ENCODE measurements at regions not wholly inside any gene's neighbourhood (a gene's known extent, or its start where the extent isn't known, plus 50 kb on each side); places are given as distances from the start of the nearest gene placed in this dataset.

DNA sequence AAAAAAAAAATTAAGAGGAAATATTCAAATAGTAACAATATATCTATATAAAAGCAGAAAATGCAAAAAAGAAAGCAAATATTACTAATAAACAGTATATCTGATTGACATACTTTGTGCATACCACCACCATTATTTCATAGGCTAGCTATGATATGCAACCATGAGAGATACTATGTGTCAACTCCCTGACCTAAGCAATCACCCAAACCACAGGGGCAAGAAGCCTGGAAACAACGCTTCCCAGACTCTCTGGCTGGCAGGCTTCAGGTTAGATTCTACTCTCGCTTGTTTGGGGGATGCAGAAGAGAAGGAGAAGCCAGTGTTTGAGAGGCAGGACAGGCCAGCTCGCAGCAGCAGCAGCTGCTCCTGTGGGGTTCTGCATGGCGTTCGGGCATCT is 169.3 kb upstream of the TPM1 start:
- TF ChIP-seq, protein P1, sequence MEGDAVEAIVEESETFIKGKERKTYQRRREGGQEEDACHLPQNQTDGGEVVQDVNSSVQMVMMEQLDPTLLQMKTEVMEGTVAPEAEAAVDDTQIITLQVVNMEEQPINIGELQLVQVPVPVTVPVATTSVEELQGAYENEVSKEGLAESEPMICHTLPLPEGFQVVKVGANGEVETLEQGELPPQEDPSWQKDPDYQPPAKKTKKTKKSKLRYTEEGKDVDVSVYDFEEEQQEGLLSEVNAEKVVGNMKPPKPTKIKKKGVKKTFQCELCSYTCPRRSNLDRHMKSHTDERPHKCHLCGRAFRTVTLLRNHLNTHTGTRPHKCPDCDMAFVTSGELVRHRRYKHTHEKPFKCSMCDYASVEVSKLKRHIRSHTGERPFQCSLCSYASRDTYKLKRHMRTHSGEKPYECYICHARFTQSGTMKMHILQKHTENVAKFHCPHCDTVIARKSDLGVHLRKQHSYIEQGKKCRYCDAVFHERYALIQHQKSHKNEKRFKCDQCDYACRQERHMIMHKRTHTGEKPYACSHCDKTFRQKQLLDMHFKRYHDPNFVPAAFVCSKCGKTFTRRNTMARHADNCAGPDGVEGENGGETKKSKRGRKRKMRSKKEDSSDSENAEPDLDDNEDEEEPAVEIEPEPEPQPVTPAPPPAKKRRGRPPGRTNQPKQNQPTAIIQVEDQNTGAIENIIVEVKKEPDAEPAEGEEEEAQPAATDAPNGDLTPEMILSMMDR (conservative IDR thresholded peaks at IDR 0.05; ENCODE audit: control insufficient read depth, insufficient read depth, low read depth, low read length) = no peak
- no peak overlapping the region for H3K4me3 ChIP-seq (ENCODE audit: control insufficient read depth, low read depth, low read length)
- no peak for DNase-seq (ENCODE audit: low read depth)

DNA sequence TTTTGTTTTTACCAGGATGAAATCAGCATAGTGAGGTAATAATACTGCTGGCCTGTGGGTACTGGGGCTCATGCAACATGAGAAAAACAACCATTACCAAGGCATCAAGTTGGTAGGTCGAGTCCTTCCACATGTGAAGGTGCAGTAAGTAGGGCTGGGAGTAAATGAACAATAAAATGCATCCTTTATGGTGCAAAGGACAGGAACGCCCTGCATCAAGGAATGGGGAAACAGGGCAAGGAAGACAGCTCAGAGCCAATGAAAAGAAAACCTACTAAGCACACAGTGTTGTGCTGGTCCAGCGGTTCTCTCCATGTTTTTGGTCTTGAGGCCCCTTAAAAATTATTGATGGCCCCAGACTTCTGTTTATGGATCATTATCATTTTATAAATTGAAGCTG is 168.5 kb upstream of the TPM1 start:
- TF ChIP-seq, protein P1 (conservative IDR thresholded peaks at IDR 0.05; ENCODE audit: control insufficient read depth, insufficient read depth, low read depth, low read length) = no peak
- H3K4me3 ChIP-seq (ENCODE audit: control insufficient read depth, low read depth, low read length) = no peak overlapping the region
- DNase-seq (ENCODE audit: low read depth) = no peak

DNA sequence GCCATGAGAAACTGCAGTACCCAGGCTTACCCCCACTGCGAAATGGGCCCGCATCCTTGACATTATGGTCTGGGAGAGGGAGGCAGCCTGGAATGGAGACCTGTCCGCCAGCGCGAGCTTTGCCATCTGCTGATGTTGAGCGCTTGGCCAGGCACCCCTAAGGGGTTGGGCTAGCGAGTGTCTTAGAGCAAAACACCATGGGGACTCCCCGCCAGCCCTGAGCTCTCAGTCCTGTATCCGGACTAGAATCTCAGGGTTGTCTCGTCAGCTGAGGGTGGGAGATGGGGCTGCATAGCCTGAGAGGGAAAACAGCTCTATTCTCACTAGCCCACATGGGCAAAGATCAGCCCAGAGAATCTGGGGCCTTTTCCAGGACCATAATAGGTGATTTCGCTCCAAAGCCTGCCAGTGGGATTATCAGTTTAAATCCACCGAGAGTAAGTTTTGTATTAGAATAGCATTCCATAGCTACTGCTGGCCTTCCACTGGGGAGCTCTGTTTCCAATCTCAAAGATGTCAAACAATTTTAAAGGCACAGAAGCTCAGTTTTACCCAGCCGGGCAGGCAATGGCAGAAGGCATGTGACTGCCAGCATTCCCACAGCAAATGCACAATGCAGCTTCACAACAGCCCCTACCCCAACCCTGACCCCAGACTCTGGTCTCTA is 167.5 kb upstream of the TPM1 start:
- DNase-seq (ENCODE audit: low read depth) = no peak
- TF ChIP-seq, protein P1 (conservative IDR thresholded peaks at IDR 0.05; ENCODE audit: control insufficient read depth, insufficient read depth, low read depth, low read length) = no peak
- no peak overlapping the region for H3K4me3 ChIP-seq (ENCODE audit: control insufficient read depth, low read depth, low read length)

DNA sequence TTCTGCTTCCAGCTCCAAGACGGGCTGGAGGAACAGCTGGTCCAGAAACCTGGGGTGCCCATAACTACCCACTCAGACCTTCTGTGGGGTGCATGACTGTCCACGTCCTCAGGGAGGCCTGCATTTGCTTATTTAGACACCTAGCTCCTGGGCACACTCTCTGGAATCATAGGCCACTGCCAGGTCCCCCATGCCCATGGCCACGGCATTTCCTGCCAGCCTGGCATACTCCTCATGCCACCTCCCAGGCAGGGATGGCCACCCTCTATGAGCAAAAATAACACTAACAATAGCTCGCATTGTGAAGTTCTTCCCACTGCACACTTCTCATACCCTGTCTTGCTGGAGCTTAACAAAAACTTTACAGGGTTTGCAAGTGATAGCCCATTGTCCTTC is 166.9 kb upstream of the TPM1 start:
- no peak overlapping the region for H3K4me3 ChIP-seq (ENCODE audit: control insufficient read depth, low read depth, low read length)
- TF ChIP-seq, protein P1 (conservative IDR thresholded peaks at IDR 0.05; ENCODE audit: control insufficient read depth, insufficient read depth, low read depth, low read length) = no peak
- no peak for DNase-seq (ENCODE audit: low read depth)

DNA sequence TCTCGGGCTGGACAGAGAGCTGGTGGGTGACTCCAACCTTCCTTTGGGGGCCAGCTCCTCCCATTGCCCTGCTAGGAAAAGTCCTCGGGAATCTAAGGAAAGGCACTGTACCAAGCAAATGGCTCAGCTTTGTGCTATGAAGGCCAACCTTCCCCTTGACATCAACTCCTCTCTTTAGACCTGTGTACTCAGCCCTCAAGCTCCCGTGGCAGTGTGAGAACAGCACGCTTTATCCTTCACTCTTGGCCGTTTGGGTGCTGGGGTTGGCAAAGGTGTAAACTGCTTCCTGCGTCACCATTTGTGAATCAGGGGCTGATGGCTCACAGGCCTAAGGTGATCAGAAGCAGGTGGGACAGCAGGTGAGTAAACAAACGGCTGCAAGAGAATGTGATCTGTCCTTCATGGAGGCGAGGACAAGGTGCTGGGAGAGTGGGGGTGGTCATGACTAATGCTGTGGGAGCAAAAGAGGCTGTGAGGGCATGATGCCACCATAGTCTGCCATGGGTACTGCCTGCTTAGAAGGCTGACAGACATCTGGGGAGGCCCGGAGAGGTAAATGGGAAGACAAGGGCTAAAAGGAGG is 165.2 kb upstream of the TPM1 start:
- no peak overlapping the region for H3K4me3 ChIP-seq (ENCODE audit: control insufficient read depth, low read depth, low read length)
- TF ChIP-seq, protein P1 (conservative IDR thresholded peaks at IDR 0.05; ENCODE audit: control insufficient read depth, insufficient read depth, low read depth, low read length) = no peak
- DNase-seq (ENCODE audit: low read depth) = no peak

DNA sequence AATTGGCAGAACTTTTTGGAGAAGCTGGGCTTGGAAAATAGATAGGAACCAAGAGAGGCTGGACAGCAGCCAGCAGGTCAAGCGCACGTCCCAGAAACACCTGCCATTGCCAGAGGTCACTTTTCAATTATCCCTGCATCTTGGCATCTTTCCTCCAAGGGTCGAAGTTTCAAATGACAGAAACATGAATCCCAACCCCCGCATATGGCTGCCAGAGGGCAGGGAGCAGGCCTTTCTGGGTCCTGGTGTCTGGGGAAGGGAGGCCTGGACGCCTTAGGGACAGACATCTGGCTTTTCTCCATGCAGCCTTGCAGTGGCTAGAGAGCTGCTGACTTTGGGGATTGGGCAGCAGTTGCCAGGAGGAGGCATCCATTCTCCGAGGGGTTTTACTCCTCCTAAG is 164.5 kb upstream of the TPM1 start:
- DNase-seq (ENCODE audit: low read depth) = no peak
- TF ChIP-seq, protein P1 (conservative IDR thresholded peaks at IDR 0.05; ENCODE audit: control insufficient read depth, insufficient read depth, low read depth, low read length) = no peak
- H3K4me3 ChIP-seq (ENCODE audit: control insufficient read depth, low read depth, low read length) = no peak overlapping the region
